GM12878 (cell line): ENCODE measurements at regions not wholly inside any gene's neighbourhood (a gene's known extent, or its start where the extent isn't known, plus 50 kb on each side); places are given as distances from the start of the nearest gene placed in this dataset.

ENCODE experiments used
- ATAC-seq: fragments of 200-7000 bp; cut with Tn5 transposase; 3 replicates; pipeline ENCODE4 v1.9.1; 2020; ENCODE audit warnings: mild to moderate bottlenecking, moderate library complexity
- BruUV-seq: library from RNA; stranded (reverse); fragments of 400-500 nt; replicated peaks from 2 replicates; lab custom pipeline; 2021; lab: Mats Ljungman, UMichigan
- CTCF ChIA-PET: fragments of 300-600 bp; sonication (Branson Sonifier 250); formaldehyde crosslinking; extraction: SDS; loops from one replicate; lab custom pipeline; 2021; ENCODE audit warnings: inconsistent platforms; lab: Yijun Ruan, JAX
- POLR2A ChIA-PET: fragments of 350-600 bp; formaldehyde crosslinking; extraction: SDS; loops from one replicate; lab custom pipeline; 2021; ENCODE audit warnings: inconsistent platforms; lab: Charles Lee
- RAD21 ChIA-PET: fragments of 300-600 bp; sonication (Branson Sonifier 250); formaldehyde crosslinking; loops from one replicate; lab custom pipeline; 2023; ENCODE audit warnings: antibody characterized with exemption; ENCODE audit not compliant: unreplicated experiment; lab: Charles Lee
- SMC1A ChIA-PET: fragments of 300-600 bp; sonication (Branson Sonifier 250); formaldehyde crosslinking; loops from one replicate; lab custom pipeline; 2023; ENCODE audit not compliant: unreplicated experiment, uncharacterized antibody; lab: Charles Lee
- DNase-seq: peaks from one replicate; pipeline ENCODE4 v3.0.0-alpha.2; 2011; ENCODE audit warnings: low read depth, low spot score
- FAIRE-seq: peaks from 3 replicates; lab custom pipeline; 2011; peaks lifted over from hg19 to GRCh38; lab: Jason Lieb, UNC
- H2AFZ ChIP-seq: 2 replicates; pipeline ENCODE4 v1.6.0; 2011; ENCODE audit warnings: low read depth, low read length, control low read depth; ENCODE audit not compliant: control insufficient read depth
- H3K27ac ChIP-seq: 2 replicates; pipeline ENCODE4 v1.5.1; 2011; ENCODE audit warnings: control low read depth; ENCODE audit not compliant: control insufficient read depth, insufficient read depth
- H3K27me3 ChIP-seq, 2 experiments: replicated peaks in 1 of 2; 2 replicates each; pipeline versions ENCODE4 v1.6.0 to v1.6.1; 2011; ENCODE audit warnings: low read length in 1 of 2; ENCODE audit not compliant: control insufficient read depth in 2 of 2, insufficient read depth in 2 of 2
- H3K36me3 ChIP-seq, 2 experiments: 2 replicates each; pipeline ENCODE4 v1.5.1; 2011; ENCODE audit warnings: low read length in 1 of 2; ENCODE audit not compliant: control insufficient read depth in 2 of 2, insufficient read depth in 2 of 2
- H3K4me1 ChIP-seq: 2 replicates; pipeline ENCODE4 v1.6.1; 2011; ENCODE audit warnings: mild to moderate bottlenecking, low read length, moderate library complexity, mixed read lengths; ENCODE audit not compliant: control insufficient read depth, insufficient read depth
- H3K4me2 ChIP-seq: 2 replicates; pipeline ENCODE4 v1.6.0; 2011; ENCODE audit warnings: control low read depth; ENCODE audit not compliant: control insufficient read depth, insufficient read depth
- H3K4me3 ChIP-seq: fragments of 200-600 bp; sonication (generic); 2 replicates; pipeline ENCODE4 v1.5.1; 2016
- H3K79me2 ChIP-seq: 2 replicates; pipeline ENCODE4 v1.6.0; 2011; ENCODE audit warnings: low read length; ENCODE audit not compliant: control insufficient read depth, insufficient read depth
- H3K9ac ChIP-seq: 2 replicates; pipeline ENCODE4 v1.8.0; 2011; ENCODE audit warnings: low read length, control low read depth, mixed read lengths; ENCODE audit not compliant: control insufficient read depth, insufficient read depth
- H3K9me3 ChIP-seq: replicated peaks from 3 replicates; pipeline ENCODE4 v1.5.1; 2011; ENCODE audit warnings: mild to moderate bottlenecking, low read length; ENCODE audit not compliant: control insufficient read depth, insufficient read depth
- H4K20me1 ChIP-seq: 2 replicates; pipeline ENCODE4 v1.6.0; 2011; ENCODE audit not compliant: control insufficient read depth, insufficient read depth
- BCLAF1 ChIP-seq: fragments of 450-650 bp; IDR thresholded peaks from 2 replicates; pipeline ENCODE4 v1.6.1; 2017; ENCODE audit warnings: antibody characterized with exemption, mild to moderate bottlenecking, moderate library complexity
- CBFB ChIP-seq: IDR thresholded peaks from 2 replicates; pipeline ENCODE4 v1.6.1; 2016; ENCODE audit warnings: antibody characterized with exemption, low read depth
- E2F8 ChIP-seq: fragments of 450-650 bp; IDR thresholded peaks from 2 replicates; pipeline ENCODE4 v1.6.1; 2018; ENCODE audit warnings: mild to moderate bottlenecking, low read depth, moderate library complexity; ENCODE audit not compliant: partially characterized antibody
- ETV6 ChIP-seq, 2 experiments: fragments of 450-650 bp in 1 of 2; IDR thresholded peaks in 1 of 2; conservative IDR thresholded peaks in 1 of 2; 2 replicates each; pipeline ENCODE4 v1.6.1; 2014; ENCODE audit warnings: antibody characterized with exemption in 1 of 2, borderline replicate concordance in 1 of 2, low read depth in 1 of 2, mild to moderate bottlenecking in 1 of 2, moderate library complexity in 1 of 2
- IKZF1 ChIP-seq: fragments of 450-650 bp; conservative IDR thresholded peaks from 2 replicates; pipeline ENCODE4 v1.6.1; 2017; ENCODE audit warnings: antibody characterized with exemption, mild to moderate bottlenecking
- IRF5 ChIP-seq: fragments of 450-650 bp; IDR thresholded peaks from 2 replicates; pipeline ENCODE4 v1.6.1; 2017; ENCODE audit warnings: borderline replicate concordance
- NFXL1 ChIP-seq: fragments of 450-650 bp; IDR thresholded peaks from 2 replicates; pipeline ENCODE4 v1.6.1; 2017; ENCODE audit warnings: antibody characterized with exemption, mild to moderate bottlenecking, borderline replicate concordance
- NFYB ChIP-seq: IDR thresholded peaks from 2 replicates; pipeline ENCODE4 v1.6.1; 2011; ENCODE audit warnings: low read depth, mild to moderate bottlenecking, low read length, improper control_type of control experiment, moderate library complexity; ENCODE audit not compliant: insufficient read depth
- NR2F1 ChIP-seq: fragments of 450-650 bp; conservative IDR thresholded peaks from 2 replicates; pipeline ENCODE4 v1.6.1; 2017; ENCODE audit warnings: mild to moderate bottlenecking
- PAX8 ChIP-seq: fragments of 450-650 bp; IDR thresholded peaks from 2 replicates; pipeline ENCODE4 v1.6.1; 2017; ENCODE audit warnings: mild to moderate bottlenecking, moderate library complexity
- SREBF1 ChIP-seq: IDR thresholded peaks from 2 replicates; pipeline ENCODE4 v1.6.1; 2012; ENCODE audit warnings: mild to moderate bottlenecking, low read length
- STAT3 ChIP-seq: IDR thresholded peaks from 2 replicates; pipeline ENCODE4 v1.6.1; 2011; ENCODE audit warnings: low read depth, low read length, improper control_type of control experiment
- TBL1XR1 ChIP-seq: IDR thresholded peaks from 2 replicates; pipeline ENCODE4 v1.6.1; 2012; ENCODE audit warnings: low read depth, low read length, improper control_type of control experiment
- TCF12 ChIP-seq: IDR thresholded peaks from 2 replicates; pipeline ENCODE4 v1.6.1; 2011; ENCODE audit warnings: low read depth, mild to moderate bottlenecking, low read length
- ZNF217 ChIP-seq: fragments of 450-650 bp; IDR thresholded peaks from 2 replicates; pipeline ENCODE4 v1.6.1; 2017; ENCODE audit warnings: antibody characterized with exemption, mild to moderate bottlenecking
- ZSCAN29 ChIP-seq: fragments of 450-650 bp; IDR thresholded peaks from 2 replicates; pipeline ENCODE4 v1.6.1; 2017; ENCODE audit warnings: mild to moderate bottlenecking, moderate library complexity
- WGBS: methylation state at CpG from one replicate; pipeline ENCODE4 v1.1.6; 2016; ENCODE audit warnings: low lambda C conversion rate; ENCODE audit not compliant: insufficient replicate concordance, insufficient coverage; ENCODE audit errors: missing lambda C conversion rate; 5-methylcytosine and 5-hydroxymethylcytosine counted together
- in situ Hi-C: fragments of 300-500 bp; cut with MboI; formaldehyde crosslinking; loops from 9 replicates; pipeline ENCODE4 v1.14.3; 2018; ENCODE audit warnings: mixed read lengths
- intact Hi-C: fragments of 100-400 bp; cut with micrococcal nuclease; formaldehyde crosslinking; loops from one replicate; pipeline ENCODE4 v1.14.2; 2022; ENCODE audit not compliant: unreplicated experiment

- H3K27ac ChIP-seq = no peak overlapping the region
- no peaks in the 10 kb centered on the region for H3K36me3 ChIP-seq
- POLR2A ChIA-PET = no interaction called here
- RAD21 ChIA-PET = interaction anchor here (0.6 to 2.1 kb wide), 6 partner anchors 62 to 599 kb away, joined by 3 to 8 read pairs (median 4); no protein-coding TSS in a partner anchor
- no peaks in the 10 kb centered on the region for H3K4me1 ChIP-seq
- no peak overlapping the region for H3K4me2 ChIP-seq
- DNase-seq (no peak), ATAC-seq (no peak), FAIRE-seq (no peak)
- WGBS = 35% methylated on average over 10 of the region's 10 CpGs
- H3K9ac ChIP-seq = no peak overlapping the region
- CTCF ChIA-PET = interaction anchor here (0.5 to 3.7 kb wide), 19 partner anchors 8 to 920 kb away, joined by 3 to 31 read pairs (median 4); partner anchors contain the start of gene ICE1
- intact Hi-C loops (loop anchor here (1.0 to 2.0 kb wide), 2 partner anchors 262 to 540 kb away; partner anchors contain the start of gene ADAMTS16), in situ Hi-C loops (no loop called here)
- H3K9me3 ChIP-seq = no peaks in the 10 kb centered on the region
- no peaks in the 10 kb centered on the region for H3K27me3 ChIP-seq
- H2AFZ ChIP-seq = no peak overlapping the region
- SMC1A ChIA-PET = interaction anchor here (0.6 to 5.7 kb wide), 7 partner anchors 10 to 614 kb away, joined by 3 to 31 read pairs (median 4); no protein-coding TSS in a partner anchor
- no TSS peak for BruUV-seq
- H4K20me1 ChIP-seq = no peaks in the 10 kb centered on the region
- H3K4me3 ChIP-seq = no peak overlapping the region
- no peaks in the 10 kb centered on the region for H3K79me2 ChIP-seq
- no peak for TF ChIP-seq PAX8
- TF ChIP-seq IKZF1 = no peak
- no peak for TF ChIP-seq ZNF217
- TF ChIP-seq NFYB = no peak
- TF ChIP-seq ZSCAN29 = no peak
- TF ChIP-seq NFXL1 = no peak
- TF ChIP-seq IRF5 = no peak
- TF ChIP-seq SREBF1 = no peak
- no peak for TF ChIP-seq CBFB
- TF ChIP-seq NR2F1 = no peak
- no peak for TF ChIP-seq TBL1XR1
- TF ChIP-seq TCF12 = no peak
- TF ChIP-seq E2F8 = no peak
- TF ChIP-seq BCLAF1 = no peak
- TF ChIP-seq STAT3 = no peak
- TF ChIP-seq ETV6 (conservative IDR thresholded peaks at IDR 0.05 in 1 of 2, IDR thresholded peaks at IDR 0.05 in 1 of 2; ENCODE audit: borderline replicate concordance in 1 of 2, low read depth in 1 of 2) = no peak
Measured at GRCh38 chr5:4879075-4879474, 261.1 kb upstream of the ADAMTS16 start.
